Panc1 (cell line): ENCODE measurements at regions not wholly inside any gene's neighbourhood (a gene's known extent, or its start where the extent isn't known, plus 50 kb on each side); places are given as distances from the start of the nearest gene placed in this dataset.

Experiments
- ATAC-seq: fragments of 200-7000 bp; cut with Tn5 transposase; 2 replicates; pipeline ENCODE4 v1.9.1; 2020; ENCODE audit warnings: mild to moderate bottlenecking, moderate library complexity
- BruUV-seq: library from RNA; stranded (reverse); fragments of 400-500 nt; replicated peaks from 2 replicates; lab custom pipeline; 2021; lab: Mats Ljungman, UMichigan
- CTCF ChIA-PET: fragments of 300-600 bp; sonication (Branson Sonifier 250); formaldehyde crosslinking; loops from one replicate; lab custom pipeline; 2022; ENCODE audit warnings: antibody characterized with exemption; lab: Charles Lee
- POLR2A ChIA-PET: fragments of 300-600 bp; sonication (Branson Sonifier 250); formaldehyde crosslinking; loops from one replicate; lab custom pipeline; 2022; ENCODE audit warnings: antibody characterized with exemption; lab: Charles Lee
- DNase-seq: peaks from one replicate; pipeline ENCODE4 v3.0.0-alpha.2; 2010; ENCODE audit warnings: low read depth, low spot score
- H3K27ac ChIP-seq: 2 replicates; pipeline ENCODE4 v1.5.1; 2011; ENCODE audit warnings: mild to moderate bottlenecking, low read length, inconsistent platforms
- H3K27me3 ChIP-seq: fragments of 200-500 bp; sonication (Bioruptor generic); 2 replicates; pipeline ENCODE4 v1.6.0; 2014; ENCODE audit warnings: low read length, inconsistent platforms; ENCODE audit not compliant: control insufficient read depth, insufficient read depth
- H3K36me3 ChIP-seq: fragments of 200-500 bp; sonication (Bioruptor generic); 2 replicates; pipeline ENCODE4 v1.5.1; 2014; ENCODE audit warnings: inconsistent platforms, mild to moderate bottlenecking, low read length, moderate library complexity; ENCODE audit not compliant: control insufficient read depth, insufficient read depth
- H3K4me1 ChIP-seq: 2 replicates; pipeline ENCODE4 v1.5.1; 2011; ENCODE audit warnings: inconsistent platforms, mild to moderate bottlenecking, low read length, moderate library complexity; ENCODE audit not compliant: control insufficient read depth, insufficient read depth
- H3K4me3 ChIP-seq, 2 experiments: 2 replicates each; pipeline ENCODE4 v1.5.1; 2011 to 2012; ENCODE audit warnings: low read depth in 2 of 2, low read length in 2 of 2, mild to moderate bottlenecking in 2 of 2, inconsistent platforms in 1 of 2, moderate library complexity in 1 of 2
- H3K9me3 ChIP-seq: fragments of 200-500 bp; sonication (Bioruptor generic); 2 replicates; pipeline ENCODE4 v1.5.1; 2014; ENCODE audit warnings: low read depth, mild to moderate bottlenecking, inconsistent platforms, low read length, moderate library complexity; ENCODE audit not compliant: control insufficient read depth, insufficient read depth
- POLR2AphosphoS5 ChIP-seq: IDR thresholded peaks from 2 replicates; pipeline ENCODE4 v1.6.1; 2012; ENCODE audit warnings: mild to moderate bottlenecking, low read depth, low read length, moderate library complexity
- SIN3A ChIP-seq: IDR thresholded peaks from 2 replicates; pipeline ENCODE4 v1.6.1; 2012; ENCODE audit warnings: low read depth, mild to moderate bottlenecking, low read length, moderate library complexity, borderline replicate concordance; ENCODE audit not compliant: insufficient read depth
- TCF7L2 ChIP-seq: IDR thresholded peaks from 2 replicates; pipeline ENCODE4 v1.6.1; 2011; ENCODE audit warnings: mild to moderate bottlenecking, low read depth, low read length, inconsistent platforms
- in situ Hi-C: cut with HindIII; loops from 2 replicates; pipeline ENCODE4 v1.10.0; 2016; ENCODE audit warnings: low sequenced_read_pairs, low pct_unique_long_range_greater_than_20kb
- intact Hi-C: fragments of 100-400 bp; cut with micrococcal nuclease; formaldehyde crosslinking; loops from one replicate; pipeline ENCODE4 v1.10.0; 2022; ENCODE audit not compliant: unreplicated experiment
- TF ChIP-seq, protein P1 (sequence below): fragments of 450-650 bp; IDR thresholded peaks from 2 replicates; pipeline ENCODE4 v1.5.1; 2017; ENCODE audit warnings: mild to moderate bottlenecking
- TF ChIP-seq, protein P2 (sequence below), 2 experiments: IDR thresholded peaks; 2 replicates each; pipeline ENCODE4 v1.6.1; 2011 to 2012; ENCODE audit warnings: low read depth in 2 of 2, control low read depth in 1 of 2, low read length in 1 of 2, mild to moderate bottlenecking in 1 of 2, moderate library complexity in 1 of 2; ENCODE audit not compliant: insufficient read depth in 1 of 2

DNA sequence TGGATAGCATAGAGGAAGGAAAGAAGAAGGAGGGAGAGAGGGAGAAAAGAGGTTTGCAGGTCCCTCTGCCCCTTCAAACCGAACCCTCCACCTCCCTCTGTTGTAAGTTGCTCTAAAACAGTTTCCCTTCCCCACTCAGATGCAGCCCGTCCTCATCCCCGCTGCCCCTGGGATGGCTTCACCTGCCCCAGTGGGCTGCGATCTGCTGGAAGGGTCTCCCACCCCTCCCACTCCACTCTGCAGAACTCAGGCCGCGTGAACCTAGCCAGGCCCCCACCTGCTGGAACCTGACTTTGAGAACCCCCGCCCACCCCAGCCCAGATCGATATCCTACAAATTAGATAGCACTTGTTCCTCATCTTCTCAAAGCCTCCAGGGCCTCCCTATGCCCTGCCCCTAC lies 190.8 kb downstream of the DLL1 start:
- no TSS peak for BruUV-seq
- H3K4me1 ChIP-seq = no peaks in the 10 kb centered on the region
- ATAC-seq (no peak), DNase-seq (no peak)
- peaks cover 5% of the 10 kb centered on the region for H3K27me3 ChIP-seq
- intact Hi-C loops = no loop called here
- ChIA-PET POLR2A (no interaction called here), CTCF (no interaction called here)
- in situ Hi-C loops = no loop called here
- no peak overlapping the region for H3K4me3 ChIP-seq
- no peaks in the 10 kb centered on the region for H3K9me3 ChIP-seq
- no peak overlapping the region for H3K27ac ChIP-seq
- no peaks in the 10 kb centered on the region for H3K36me3 ChIP-seq
- TF ChIP-seq TCF7L2 (no peak), SIN3A (no peak), POLR2AphosphoS5 (no peak)
- TF ChIP-seq, protein P1, sequence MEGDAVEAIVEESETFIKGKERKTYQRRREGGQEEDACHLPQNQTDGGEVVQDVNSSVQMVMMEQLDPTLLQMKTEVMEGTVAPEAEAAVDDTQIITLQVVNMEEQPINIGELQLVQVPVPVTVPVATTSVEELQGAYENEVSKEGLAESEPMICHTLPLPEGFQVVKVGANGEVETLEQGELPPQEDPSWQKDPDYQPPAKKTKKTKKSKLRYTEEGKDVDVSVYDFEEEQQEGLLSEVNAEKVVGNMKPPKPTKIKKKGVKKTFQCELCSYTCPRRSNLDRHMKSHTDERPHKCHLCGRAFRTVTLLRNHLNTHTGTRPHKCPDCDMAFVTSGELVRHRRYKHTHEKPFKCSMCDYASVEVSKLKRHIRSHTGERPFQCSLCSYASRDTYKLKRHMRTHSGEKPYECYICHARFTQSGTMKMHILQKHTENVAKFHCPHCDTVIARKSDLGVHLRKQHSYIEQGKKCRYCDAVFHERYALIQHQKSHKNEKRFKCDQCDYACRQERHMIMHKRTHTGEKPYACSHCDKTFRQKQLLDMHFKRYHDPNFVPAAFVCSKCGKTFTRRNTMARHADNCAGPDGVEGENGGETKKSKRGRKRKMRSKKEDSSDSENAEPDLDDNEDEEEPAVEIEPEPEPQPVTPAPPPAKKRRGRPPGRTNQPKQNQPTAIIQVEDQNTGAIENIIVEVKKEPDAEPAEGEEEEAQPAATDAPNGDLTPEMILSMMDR = no peak
- TF ChIP-seq, protein P2, sequence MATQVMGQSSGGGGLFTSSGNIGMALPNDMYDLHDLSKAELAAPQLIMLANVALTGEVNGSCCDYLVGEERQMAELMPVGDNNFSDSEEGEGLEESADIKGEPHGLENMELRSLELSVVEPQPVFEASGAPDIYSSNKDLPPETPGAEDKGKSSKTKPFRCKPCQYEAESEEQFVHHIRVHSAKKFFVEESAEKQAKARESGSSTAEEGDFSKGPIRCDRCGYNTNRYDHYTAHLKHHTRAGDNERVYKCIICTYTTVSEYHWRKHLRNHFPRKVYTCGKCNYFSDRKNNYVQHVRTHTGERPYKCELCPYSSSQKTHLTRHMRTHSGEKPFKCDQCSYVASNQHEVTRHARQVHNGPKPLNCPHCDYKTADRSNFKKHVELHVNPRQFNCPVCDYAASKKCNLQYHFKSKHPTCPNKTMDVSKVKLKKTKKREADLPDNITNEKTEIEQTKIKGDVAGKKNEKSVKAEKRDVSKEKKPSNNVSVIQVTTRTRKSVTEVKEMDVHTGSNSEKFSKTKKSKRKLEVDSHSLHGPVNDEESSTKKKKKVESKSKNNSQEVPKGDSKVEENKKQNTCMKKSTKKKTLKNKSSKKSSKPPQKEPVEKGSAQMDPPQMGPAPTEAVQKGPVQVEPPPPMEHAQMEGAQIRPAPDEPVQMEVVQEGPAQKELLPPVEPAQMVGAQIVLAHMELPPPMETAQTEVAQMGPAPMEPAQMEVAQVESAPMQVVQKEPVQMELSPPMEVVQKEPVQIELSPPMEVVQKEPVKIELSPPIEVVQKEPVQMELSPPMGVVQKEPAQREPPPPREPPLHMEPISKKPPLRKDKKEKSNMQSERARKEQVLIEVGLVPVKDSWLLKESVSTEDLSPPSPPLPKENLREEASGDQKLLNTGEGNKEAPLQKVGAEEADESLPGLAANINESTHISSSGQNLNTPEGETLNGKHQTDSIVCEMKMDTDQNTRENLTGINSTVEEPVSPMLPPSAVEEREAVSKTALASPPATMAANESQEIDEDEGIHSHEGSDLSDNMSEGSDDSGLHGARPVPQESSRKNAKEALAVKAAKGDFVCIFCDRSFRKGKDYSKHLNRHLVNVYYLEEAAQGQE (IDR thresholded peaks at IDR 0.05; ENCODE audit: insufficient read depth in 1 of 2, low read depth in 2 of 2, low read length in 1 of 2) = no peak

DNA sequence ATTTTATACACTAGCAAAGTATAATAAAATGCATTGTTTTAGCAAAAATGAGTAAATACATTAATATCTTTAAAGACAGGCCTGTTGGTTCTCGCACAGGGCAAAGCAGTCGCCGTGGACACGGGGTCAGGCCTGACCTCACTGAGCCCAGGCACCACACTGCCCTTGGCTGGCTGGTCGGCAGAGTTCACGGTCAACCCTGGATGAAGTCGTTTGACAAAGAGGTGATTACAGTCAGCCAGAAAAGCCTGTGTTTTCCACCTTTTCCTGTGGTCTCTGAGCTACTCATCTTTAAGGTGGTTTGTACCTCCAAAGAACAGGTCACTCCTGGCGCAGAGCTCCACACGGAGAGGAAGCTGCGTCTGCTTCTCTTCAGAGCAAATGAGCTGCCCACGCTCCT lies 191.5 kb downstream of the DLL1 start:
- intact Hi-C loops (no loop called here), in situ Hi-C loops (no loop called here)
- ATAC-seq (no peak), DNase-seq (no peak)
- H3K27me3 ChIP-seq = peaks cover 4% of the 10 kb centered on the region; the same call in 1 of the 2 replicates
- BruUV-seq = no TSS peak
- POLR2A ChIA-PET = no interaction called here
- no peaks in the 10 kb centered on the region for H3K36me3 ChIP-seq
- CTCF ChIA-PET = no interaction called here
- TF ChIP-seq, protein P1 = no peak
- no peak for TF ChIP-seq POLR2AphosphoS5
- TF ChIP-seq, protein P2 (IDR thresholded peaks at IDR 0.05; ENCODE audit: insufficient read depth in 1 of 2, low read depth in 2 of 2, low read length in 1 of 2) = no peak
- H3K9me3 ChIP-seq = no peaks in the 10 kb centered on the region
- H3K4me1 ChIP-seq = no peaks in the 10 kb centered on the region
- no peak overlapping the region for H3K27ac ChIP-seq
- H3K4me3 ChIP-seq = no peak overlapping the region
